PFSK-1 (cell line): ENCODE measurements at regions not wholly inside any gene's neighbourhood (a gene's known extent, or its start where the extent isn't known, plus 50 kb on each side); places are given as distances from the start of the nearest gene placed in this dataset.

ENCODE experiments used
- POLR2AphosphoS5 ChIP-seq: IDR thresholded peaks from 2 replicates; pipeline ENCODE4 v1.6.1; 2012; ENCODE audit warnings: low read depth, mild to moderate bottlenecking, control low read depth, low read length, moderate library complexity
- TAF1 ChIP-seq: IDR thresholded peaks from 2 replicates; pipeline ENCODE4 v1.6.1; 2012; ENCODE audit warnings: low read length, control low read depth, borderline replicate concordance; ENCODE audit not compliant: insufficient read depth

GRCh38 chr5:57539281-57539701 is 56.7 kb upstream of the ACTBL2 start:
- TF ChIP-seq POLR2AphosphoS5, result no peak
- TF ChIP-seq TAF1, result no peak
